Muscle of leg (tissue), 3 donors: ENCODE measurements at regions not wholly inside any gene's neighbourhood (a gene's known extent, or its start where the extent isn't known, plus 50 kb on each side); places are given as distances from the start of the nearest gene placed in this dataset.

Experiments used
- DNase-seq: peaks from one replicate; pipeline ENCODE4 v3.0.0; 2013
- H3K27ac ChIP-seq: one replicate; pipeline ENCODE4 v1.5.1; 2013; ENCODE audit warnings: mild to moderate bottlenecking, low read length, control low read depth
- H3K27me3 ChIP-seq: one replicate; pipeline ENCODE4 v1.6.1; 2013; ENCODE audit warnings: low read length; ENCODE audit not compliant: control insufficient read depth, insufficient read depth
- H3K36me3 ChIP-seq: one replicate; pipeline ENCODE4 v1.6.1; 2013; ENCODE audit warnings: low read length; ENCODE audit not compliant: control insufficient read depth, insufficient read depth
- H3K4me1 ChIP-seq: one replicate; pipeline ENCODE4 v1.6.1; 2013; ENCODE audit warnings: low read length; ENCODE audit not compliant: control insufficient read depth, insufficient read depth
- H3K4me3 ChIP-seq: one replicate; pipeline ENCODE4 v1.5.1; 2013; ENCODE audit warnings: low read length, control low read depth
- H3K9me3 ChIP-seq: replicated peaks from 2 replicates; pipeline ENCODE4 v1.6.1; 2013; ENCODE audit warnings: low read depth, low read length; ENCODE audit not compliant: control insufficient read depth
- WGBS: methylation state at CpG from one replicate; pipeline ENCODE4 v1.1.5; 2013; ENCODE audit warnings: missing lambda C conversion rate; ENCODE audit not compliant: insufficient coverage; 5-methylcytosine and 5-hydroxymethylcytosine counted together

DNA sequence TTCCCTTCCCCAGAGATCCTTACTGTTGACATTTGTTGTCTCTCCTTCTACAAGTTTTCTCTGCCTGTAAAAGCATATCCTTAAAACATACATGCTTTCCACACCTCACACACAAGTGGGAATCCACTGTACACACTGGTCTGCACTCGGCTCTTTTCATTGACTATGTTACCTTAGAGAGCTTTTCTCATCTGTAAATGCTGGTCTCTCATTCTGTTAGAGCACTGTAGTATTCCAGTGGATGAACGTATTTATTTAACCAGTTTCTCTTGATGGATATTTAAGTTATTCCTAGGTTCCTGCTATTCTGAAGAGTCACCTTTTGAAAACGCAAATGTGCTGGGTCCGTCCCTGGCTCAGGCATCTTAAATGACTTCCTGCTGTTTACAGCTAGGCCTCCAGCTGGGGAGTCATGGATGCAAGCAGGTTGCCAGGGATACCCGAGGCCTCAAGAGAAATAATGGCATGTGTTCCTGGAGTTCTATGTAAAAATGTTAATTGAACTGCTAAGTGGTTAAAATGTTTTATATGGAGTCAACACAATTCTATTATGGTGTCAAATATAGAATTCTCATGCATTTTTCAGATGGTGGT, 61.1 kb upstream of the TGM3 start:
- no peaks in the 10 kb centered on the region for H3K27me3 ChIP-seq
- peaks cover 8% of the 10 kb centered on the region for H3K4me1 ChIP-seq
- peak; percentile 64 for DNase-seq
- H3K27ac ChIP-seq = no peak overlapping the region
- no peaks in the 10 kb centered on the region for H3K36me3 ChIP-seq
- no peaks in the 10 kb centered on the region for H3K9me3 ChIP-seq
- no peak overlapping the region for H3K4me3 ChIP-seq
- 30% methylated on average over 2 of the region's 5 CpGs for WGBS

DNA sequence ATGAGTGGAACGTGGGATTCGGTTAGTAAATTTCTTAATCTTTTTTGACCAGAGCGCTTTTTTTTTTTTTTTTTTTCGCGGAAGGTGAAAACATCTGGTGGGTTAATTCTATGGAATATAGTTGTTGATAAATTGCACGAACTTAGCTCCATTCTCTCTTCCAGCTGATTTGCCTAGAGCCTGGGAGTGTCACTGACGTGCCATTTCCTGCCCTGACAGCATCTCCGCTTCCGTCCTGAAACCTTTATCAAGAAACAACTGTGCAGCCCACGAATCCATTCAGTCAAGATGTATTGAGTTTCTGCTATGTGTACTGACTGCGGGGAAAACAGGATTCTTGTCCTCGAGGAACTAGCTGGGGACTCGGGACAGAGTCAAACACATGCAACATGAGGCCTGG, 59.5 kb upstream of the TGM3 start:
- WGBS = 46% methylated on average over 4 of the region's 13 CpGs
- Histone ChIP-seq H3K27ac (no peak overlapping the region), H3K36me3 (no peaks in the 10 kb centered on the region), H3K9me3 (no peaks in the 10 kb centered on the region), H3K4me1 (peaks cover 8% of the 10 kb centered on the region), H3K4me3 (no peak overlapping the region), H3K27me3 (no peaks in the 10 kb centered on the region)
- DNase-seq = peak; percentile 37

DNA sequence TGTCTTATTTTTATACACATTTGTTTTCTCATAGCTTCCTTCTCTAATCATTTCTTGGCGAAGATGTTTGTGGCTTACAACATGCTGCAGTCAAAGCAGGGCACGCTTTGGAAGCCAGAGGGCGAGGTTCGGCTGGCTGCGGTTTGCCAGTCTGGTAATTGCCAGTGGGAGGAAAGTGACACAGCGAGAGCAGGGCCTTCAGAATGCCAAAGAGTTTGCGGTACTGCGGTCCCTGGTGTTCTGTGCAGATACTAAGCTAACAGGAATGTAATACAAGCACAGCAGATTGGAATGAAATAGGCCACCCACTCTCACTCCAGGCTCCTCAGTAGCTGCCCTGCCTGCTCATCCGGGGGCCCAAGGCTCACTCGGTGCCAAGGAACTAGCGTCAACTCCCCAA, 58.7 kb upstream of the TGM3 start:
- H3K36me3 ChIP-seq = no peaks in the 10 kb centered on the region
- peak; percentile 35 for DNase-seq
- H3K27ac ChIP-seq = no peak overlapping the region
- 40% methylated on average over 9 of the region's 11 CpGs for WGBS
- no peaks in the 10 kb centered on the region for H3K27me3 ChIP-seq
- H3K9me3 ChIP-seq = no peaks in the 10 kb centered on the region
- no peak overlapping the region for H3K4me3 ChIP-seq
- H3K4me1 ChIP-seq = peaks cover 8% of the 10 kb centered on the region

DNA sequence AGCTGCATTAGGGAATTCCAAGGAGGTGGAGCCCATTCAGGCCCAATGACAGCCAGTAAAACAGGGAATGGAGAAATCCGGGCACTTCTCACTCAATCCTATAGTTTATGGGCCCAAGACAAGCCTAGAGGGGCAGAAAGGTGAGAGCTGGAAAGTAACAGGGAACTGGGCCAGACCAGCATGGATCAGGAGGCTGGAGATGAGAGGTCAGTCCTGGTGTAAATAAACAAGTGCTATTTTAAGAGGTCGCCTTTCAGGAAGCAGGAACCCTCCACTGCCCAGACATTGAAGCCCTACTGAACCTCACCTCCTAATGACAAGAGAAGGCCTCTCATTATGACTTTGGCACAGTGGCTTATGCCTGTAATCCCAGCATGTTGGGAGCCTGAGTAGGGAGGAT, 57.2 kb upstream of the TGM3 start:
- WGBS = no CpG with 5 or more reads among the region's 2 CpGs
- Histone ChIP-seq H3K27ac (no peak overlapping the region), H3K27me3 (no peaks in the 10 kb centered on the region), H3K9me3 (no peaks in the 10 kb centered on the region), H3K36me3 (no peaks in the 10 kb centered on the region), H3K4me3 (no peak overlapping the region), H3K4me1 (peaks cover 8% of the 10 kb centered on the region)
- DNase-seq = no peak

DNA sequence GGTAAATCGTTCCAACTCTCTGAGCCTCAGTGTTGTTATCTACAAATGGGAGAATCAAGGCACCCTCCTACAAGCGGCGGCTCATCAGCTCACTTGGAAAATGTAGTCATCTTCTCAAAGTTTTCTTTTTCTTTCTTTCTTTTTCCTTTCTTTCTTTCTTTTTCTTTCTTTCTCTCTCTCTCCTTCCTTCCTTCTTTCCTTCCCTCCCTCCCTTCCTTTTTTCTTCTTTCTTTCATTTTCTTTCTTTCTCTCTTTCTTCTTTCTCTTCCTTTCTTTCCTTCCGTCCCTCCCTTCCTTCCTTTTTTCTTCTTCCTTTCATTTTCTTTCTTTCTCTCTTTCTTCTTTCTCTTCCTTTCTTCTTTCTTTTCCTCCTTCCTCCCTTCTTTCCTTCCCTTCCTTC, 55.0 kb upstream of the TGM3 start:
- DNase-seq = no peak
- Histone ChIP-seq H3K4me1 (peaks cover 15% of the 10 kb centered on the region), H3K27ac (no peak overlapping the region), H3K27me3 (no peaks in the 10 kb centered on the region), H3K9me3 (no peaks in the 10 kb centered on the region), H3K36me3 (no peaks in the 10 kb centered on the region), H3K4me3 (no peak overlapping the region)
- WGBS = 92% methylated on average over 3 of the region's 4 CpGs

DNA sequence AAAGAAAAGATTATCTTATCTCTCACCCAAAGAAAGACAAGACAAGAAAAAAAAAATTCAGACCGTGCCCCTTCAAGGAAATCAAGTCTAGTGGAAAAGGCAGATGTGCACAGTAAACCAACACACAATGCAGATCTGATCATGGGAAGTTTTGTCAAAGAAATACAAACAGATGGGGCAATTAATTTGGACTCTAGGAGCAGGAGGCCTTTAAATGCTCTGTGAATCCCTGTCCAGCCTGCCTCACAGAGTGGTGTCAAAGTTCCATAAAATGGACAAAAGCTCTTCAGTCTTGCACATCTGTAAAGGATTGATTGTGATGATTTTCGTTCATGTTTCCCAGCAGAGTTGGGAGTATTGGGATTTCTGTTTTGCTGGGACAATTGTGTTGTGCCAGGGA, 53.1 kb upstream of the TGM3 start:
- H3K27ac ChIP-seq = no peak overlapping the region
- no peaks in the 10 kb centered on the region for H3K27me3 ChIP-seq
- no peak overlapping the region for H3K4me3 ChIP-seq
- no peaks in the 10 kb centered on the region for H3K9me3 ChIP-seq
- H3K4me1 ChIP-seq = peaks cover 17% of the 10 kb centered on the region
- no peaks in the 10 kb centered on the region for H3K36me3 ChIP-seq
- 86% methylated on average over 1 of the region's 2 CpGs for WGBS
- DNase-seq = no peak

DNA sequence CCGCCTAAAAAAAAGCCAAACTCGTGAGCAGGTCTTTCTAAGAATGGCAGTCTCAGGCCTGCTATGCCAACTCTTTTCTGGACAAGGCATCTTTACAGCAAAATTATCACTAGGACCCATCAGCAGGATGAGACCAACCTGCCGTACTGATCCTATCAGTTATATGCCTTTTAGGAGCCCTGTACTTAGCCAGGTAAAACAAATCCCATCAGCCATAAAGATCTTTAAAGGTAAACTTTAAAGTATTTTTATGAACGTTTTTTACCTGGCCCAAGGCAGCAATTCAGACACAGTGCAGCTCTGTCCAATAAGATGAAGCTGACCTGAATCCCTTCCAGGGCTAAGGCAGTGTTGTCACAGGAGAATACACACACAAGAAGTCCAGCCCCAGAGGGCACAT, 51.3 kb upstream of the TGM3 start:
- Histone ChIP-seq H3K27ac (no peak overlapping the region), H3K36me3 (no peaks in the 10 kb centered on the region), H3K9me3 (no peaks in the 10 kb centered on the region), H3K4me3 (no peak overlapping the region), H3K27me3 (no peaks in the 10 kb centered on the region), H3K4me1 (peaks cover 17% of the 10 kb centered on the region)
- 69% methylated on average over 2 of the region's 4 CpGs for WGBS
- no peak for DNase-seq

DNA sequence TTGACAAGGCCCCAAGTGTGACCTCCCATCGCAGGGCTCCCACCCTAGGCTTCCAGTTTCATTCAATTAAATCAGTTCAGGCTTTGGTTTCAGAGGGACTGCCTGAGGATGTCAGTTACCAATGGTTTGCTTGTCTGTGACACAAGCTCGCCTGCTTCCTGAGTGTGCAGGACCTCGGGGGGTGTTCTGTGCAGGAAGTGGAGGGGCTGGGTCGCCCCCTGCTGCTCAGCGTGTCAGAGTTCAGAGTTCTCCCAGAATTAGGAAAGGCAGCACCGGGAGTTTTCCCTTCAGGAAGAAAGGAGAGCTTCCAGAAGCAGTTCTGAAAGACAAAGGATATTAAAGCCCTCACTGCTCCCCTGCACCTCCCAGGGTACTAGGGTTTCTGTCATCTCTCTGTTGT, 50.8 kb upstream of the TGM3 start:
- H3K36me3 ChIP-seq = no peaks in the 10 kb centered on the region
- H3K27me3 ChIP-seq = no peaks in the 10 kb centered on the region
- no peaks in the 10 kb centered on the region for H3K9me3 ChIP-seq
- H3K27ac ChIP-seq = no peak overlapping the region
- H3K4me1 ChIP-seq = peaks cover 17% of the 10 kb centered on the region
- no peak overlapping the region for H3K4me3 ChIP-seq
- no peak for DNase-seq
- WGBS = 13% methylated on average over 5 of the region's 6 CpGs

DNA sequence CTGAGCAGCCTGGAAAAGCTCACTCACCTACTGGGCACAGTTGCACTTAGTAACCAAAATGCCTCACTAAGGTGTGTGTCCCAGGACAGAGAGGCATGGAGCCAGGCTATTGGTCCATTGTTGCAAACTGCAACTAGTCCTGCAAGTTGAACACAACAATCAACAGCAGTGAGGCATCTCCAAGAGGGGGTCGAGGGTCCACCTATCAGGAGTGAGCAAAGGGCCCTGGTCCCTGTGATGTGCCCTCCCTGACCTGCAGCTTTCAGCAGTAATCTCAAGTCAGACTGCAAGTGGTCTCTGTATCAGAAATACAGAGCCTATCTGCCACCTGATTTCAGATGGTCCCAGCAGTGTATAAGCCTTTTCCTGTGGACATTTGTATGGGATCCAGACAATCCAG, 50.2 kb upstream of the TGM3 start:
- no peaks in the 10 kb centered on the region for H3K9me3 ChIP-seq
- H3K27me3 ChIP-seq = no peaks in the 10 kb centered on the region
- 29% methylated on average over 1 of the region's 1 CpG for WGBS

More for the DNA sequence above, 50.2 kb upstream of the TGM3 start:
- Histone ChIP-seq H3K4me1 (peaks cover 17% of the 10 kb centered on the region), H3K36me3 (no peaks in the 10 kb centered on the region), H3K4me3 (no peak overlapping the region), H3K27ac (no peak overlapping the region)
- DNase-seq = no peak
